Stimulated activated CD4-positive, alpha-beta T cell treated with anti-CD3 and anti-CD28 coated beads, TNF-alpha, amount 100 ng/mL, for 48 hours (primary cell): ENCODE measurements at regions not wholly inside any gene's neighbourhood (a gene's known extent, or its start where the extent isn't known, plus 50 kb on each side); places are given as distances from the start of the nearest gene placed in this dataset.

Source experiments
- DNase-seq, 3 donors: peaks; one replicate each; pipeline ENCODE4 v3.0.0-alpha.2; 2020; ENCODE audit warnings: low read depth in 3 of 3

GRCh38 chr19:31946491-31946890 lies 398.9 kb upstream of the ZNF507 start:
- DNase-seq: no peak

- DNase-seq: no peak
These were observed 397.8 kb upstream of the ZNF507 start for GRCh38 chr19:31947436-31948115.

- DNase-seq: no peak
These were observed 392.7 kb upstream of the ZNF507 start for GRCh38 chr19:31952693-31953092.

GRCh38 chr19:31955061-31955460 lies 390.3 kb upstream of the ZNF507 start:
- DNase-seq: no peak

- DNase-seq: no peak
These were observed 389.5 kb upstream of the ZNF507 start for GRCh38 chr19:31955884-31956283.

GRCh38 chr19:31956771-31957392 lies 388.5 kb upstream of the ZNF507 start:
- no peak for DNase-seq

GRCh38 chr19:31957711-31958110 lies 387.7 kb upstream of the ZNF507 start:
- no peak for DNase-seq

GRCh38 chr19:31959527-31960018 lies 385.8 kb upstream of the ZNF507 start:
- DNase-seq: no peak

- DNase-seq: no peak
These were observed 384.9 kb upstream of the ZNF507 start for GRCh38 chr19:31960474-31960873.

- no peak for DNase-seq
These were observed 384.2 kb upstream of the ZNF507 start for GRCh38 chr19:31961191-31961590.

GRCh38 chr19:31961667-31962066 lies 383.7 kb upstream of the ZNF507 start:
- DNase-seq: no peak

- no peak for DNase-seq
These were observed 382.8 kb upstream of the ZNF507 start for GRCh38 chr19:31962561-31962996.

GRCh38 chr19:31963746-31964145 lies 381.7 kb upstream of the ZNF507 start:
- no peak for DNase-seq

GRCh38 chr19:31969016-31969415 lies 376.4 kb upstream of the ZNF507 start:
- DNase-seq: no peak

GRCh38 chr19:31970027-31970461 lies 375.4 kb upstream of the ZNF507 start:
- no peak for DNase-seq

GRCh38 chr19:31974290-31974689 lies 371.1 kb upstream of the ZNF507 start:
- no peak for DNase-seq

GRCh38 chr19:31974941-31975340 lies 370.5 kb upstream of the ZNF507 start:
- DNase-seq: no peak

GRCh38 chr19:31975461-31975860 lies 369.9 kb upstream of the ZNF507 start:
- DNase-seq: no peak

GRCh38 chr19:31976775-31977536 lies 368.5 kb upstream of the ZNF507 start:
- no peak for DNase-seq

GRCh38 chr19:31979362-31979761 lies 366.0 kb upstream of the ZNF507 start:
- DNase-seq: no peak

- DNase-seq: no peak
These were observed 365.3 kb upstream of the ZNF507 start for GRCh38 chr19:31979949-31980670.

GRCh38 chr19:31980796-31981195 lies 364.6 kb upstream of the ZNF507 start:
- no peak for DNase-seq
